ENCODE measurements at regions not wholly inside any gene's neighbourhood (a gene's known extent, or its start where the extent isn't known, plus 50 kb on each side); places are given as distances from the start of the nearest gene placed in this dataset.

DNA sequence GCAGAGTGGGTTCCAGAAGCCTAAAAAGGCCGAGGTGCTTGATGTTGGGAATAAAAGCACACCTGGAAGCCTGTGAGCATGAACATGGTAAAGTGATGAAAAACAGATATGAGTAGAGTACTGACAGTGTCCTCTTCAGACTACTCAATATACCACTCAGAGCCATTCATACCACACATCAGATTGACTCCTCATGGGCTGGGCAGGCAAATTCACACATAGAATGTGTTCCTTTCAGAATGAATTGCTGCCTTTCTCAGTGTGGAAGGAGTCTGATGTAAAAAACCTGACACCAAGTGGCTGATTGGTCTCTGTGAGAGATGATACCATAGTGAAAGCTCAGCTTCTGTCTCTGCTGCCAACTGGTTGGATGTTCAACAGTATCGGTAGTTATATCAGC, 442.7 kb downstream of the RAPGEF2 start:
- Histone ChIP-seq H3K27ac (no peak overlapping the region), H3K27me3 (ENCODE audit: control insufficient read depth, insufficient read depth, low read length) (no peaks in the 10 kb centered on the region), H3K9me3 (ENCODE audit: control insufficient read depth, low read length) (no peaks in the 10 kb centered on the region), H3K4me2 (ENCODE audit: low read length) (no peak overlapping the region), H3K4me3 (ENCODE audit: low read depth, low read length) (no peak overlapping the region), H3K36me3 (ENCODE audit: control insufficient read depth, insufficient read depth, low read length) (no peaks in the 10 kb centered on the region), H3K79me2 (no peaks in the 10 kb centered on the region), H2AFZ (no peak overlapping the region), H3K4me1 (no peaks in the 10 kb centered on the region), H3K9ac (no peak overlapping the region)
- TF ChIP-seq, protein P1, sequence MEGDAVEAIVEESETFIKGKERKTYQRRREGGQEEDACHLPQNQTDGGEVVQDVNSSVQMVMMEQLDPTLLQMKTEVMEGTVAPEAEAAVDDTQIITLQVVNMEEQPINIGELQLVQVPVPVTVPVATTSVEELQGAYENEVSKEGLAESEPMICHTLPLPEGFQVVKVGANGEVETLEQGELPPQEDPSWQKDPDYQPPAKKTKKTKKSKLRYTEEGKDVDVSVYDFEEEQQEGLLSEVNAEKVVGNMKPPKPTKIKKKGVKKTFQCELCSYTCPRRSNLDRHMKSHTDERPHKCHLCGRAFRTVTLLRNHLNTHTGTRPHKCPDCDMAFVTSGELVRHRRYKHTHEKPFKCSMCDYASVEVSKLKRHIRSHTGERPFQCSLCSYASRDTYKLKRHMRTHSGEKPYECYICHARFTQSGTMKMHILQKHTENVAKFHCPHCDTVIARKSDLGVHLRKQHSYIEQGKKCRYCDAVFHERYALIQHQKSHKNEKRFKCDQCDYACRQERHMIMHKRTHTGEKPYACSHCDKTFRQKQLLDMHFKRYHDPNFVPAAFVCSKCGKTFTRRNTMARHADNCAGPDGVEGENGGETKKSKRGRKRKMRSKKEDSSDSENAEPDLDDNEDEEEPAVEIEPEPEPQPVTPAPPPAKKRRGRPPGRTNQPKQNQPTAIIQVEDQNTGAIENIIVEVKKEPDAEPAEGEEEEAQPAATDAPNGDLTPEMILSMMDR (IDR thresholded peaks at IDR 0.05): no peak

DNA sequence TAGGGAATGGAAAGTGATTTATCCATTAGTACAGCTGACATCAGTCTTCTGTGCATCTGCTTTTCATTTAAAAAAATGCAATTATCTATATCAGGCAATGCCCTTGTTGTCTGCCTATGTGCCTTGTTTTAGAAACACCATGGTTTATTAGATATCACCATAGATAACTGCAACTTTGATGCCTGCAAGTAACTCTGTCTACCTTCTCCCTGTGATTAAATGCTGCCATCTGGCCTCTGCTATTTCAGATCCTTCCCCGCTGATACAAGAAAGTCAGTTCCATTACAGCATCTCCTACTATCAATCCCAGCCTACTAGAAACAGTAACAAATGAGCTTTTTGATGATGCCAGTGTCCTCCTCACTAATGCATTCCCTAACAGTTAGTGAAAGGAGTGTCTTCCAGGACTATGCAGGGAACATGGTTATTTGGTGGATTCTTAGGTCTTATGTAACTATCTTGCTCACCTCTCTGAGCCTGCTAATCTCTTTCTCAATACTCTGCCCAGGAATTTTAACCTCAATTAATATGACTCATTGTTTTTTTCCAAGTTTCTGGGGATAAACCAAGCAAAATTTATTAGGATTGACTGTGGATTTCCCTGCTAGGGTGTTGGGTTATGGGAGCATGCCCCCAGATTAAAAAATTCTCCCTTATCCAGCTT, 444.9 kb downstream of the RAPGEF2 start:
- no peaks in the 10 kb centered on the region for H3K4me1 ChIP-seq
- no peak overlapping the region for H3K27ac ChIP-seq
- no peak overlapping the region for H3K9ac ChIP-seq
- no peaks in the 10 kb centered on the region for H3K9me3 ChIP-seq (ENCODE audit: control insufficient read depth, low read length)
- no peak overlapping the region for H3K4me2 ChIP-seq (ENCODE audit: low read length)
- TF ChIP-seq, protein P1 (IDR thresholded peaks at IDR 0.05): no peak
- H3K79me2 ChIP-seq: no peaks in the 10 kb centered on the region
- H3K4me3 ChIP-seq (ENCODE audit: low read depth, low read length): no peak overlapping the region
- no peak overlapping the region for H2AFZ ChIP-seq
- no peaks in the 10 kb centered on the region for H3K36me3 ChIP-seq (ENCODE audit: control insufficient read depth, insufficient read depth, low read length)
- no peaks in the 10 kb centered on the region for H3K27me3 ChIP-seq (ENCODE audit: control insufficient read depth, insufficient read depth, low read length)

DNA sequence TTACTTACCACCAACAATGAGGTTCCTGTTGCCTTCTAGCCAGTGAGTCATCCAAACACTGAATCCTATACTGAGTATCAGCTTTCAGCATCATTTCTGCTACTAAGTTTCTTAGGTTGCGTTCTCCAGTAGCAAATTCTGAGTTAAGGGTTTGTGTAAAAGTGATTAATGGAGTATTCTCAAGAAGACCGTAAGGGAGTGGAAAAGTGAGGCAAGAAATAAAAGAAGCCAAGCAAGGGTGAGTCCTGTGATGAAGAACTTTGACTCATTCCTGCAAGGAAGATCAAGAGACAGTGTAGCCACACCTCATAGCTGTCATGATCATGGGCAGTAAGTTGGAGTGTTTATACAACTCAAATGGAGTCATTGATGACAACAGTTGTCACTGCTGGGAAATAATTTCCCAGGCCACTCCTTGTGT, 446.2 kb downstream of the RAPGEF2 start:
- H3K9me3 ChIP-seq (ENCODE audit: control insufficient read depth, low read length): no peaks in the 10 kb centered on the region
- H3K9ac ChIP-seq: no peak overlapping the region
- no peaks in the 10 kb centered on the region for H3K27me3 ChIP-seq (ENCODE audit: control insufficient read depth, insufficient read depth, low read length)
- no peak overlapping the region for H2AFZ ChIP-seq
- H3K4me1 ChIP-seq: no peaks in the 10 kb centered on the region
- no peak overlapping the region for H3K27ac ChIP-seq
- no peak overlapping the region for H3K4me3 ChIP-seq (ENCODE audit: low read depth, low read length)
- no peaks in the 10 kb centered on the region for H3K36me3 ChIP-seq (ENCODE audit: control insufficient read depth, insufficient read depth, low read length)
- no peaks in the 10 kb centered on the region for H3K79me2 ChIP-seq
- H3K4me2 ChIP-seq (ENCODE audit: low read length): no peak overlapping the region
- TF ChIP-seq, protein P1 (IDR thresholded peaks at IDR 0.05): no peak

DNA sequence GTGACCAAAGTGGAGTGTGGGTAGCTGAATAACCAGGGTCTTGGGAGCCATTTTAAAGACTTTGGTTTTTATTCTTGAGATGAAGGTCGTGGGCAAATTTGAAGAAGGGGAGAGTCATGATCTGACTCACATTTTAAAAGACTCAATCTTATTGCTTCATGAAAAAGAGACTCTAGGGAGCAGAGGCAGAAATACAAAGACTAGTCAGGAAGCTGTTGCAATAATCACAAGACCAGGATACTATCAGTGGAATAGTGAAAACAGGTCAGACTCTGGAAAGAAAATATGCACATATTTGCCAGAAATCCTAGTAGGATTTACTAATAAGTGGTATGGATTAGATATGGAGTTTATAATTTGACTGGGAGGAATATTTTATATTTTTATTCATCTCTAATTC, 448.4 kb downstream of the RAPGEF2 start:
- H3K79me2 ChIP-seq: no peaks in the 10 kb centered on the region
- no peak overlapping the region for H3K9ac ChIP-seq
- H3K36me3 ChIP-seq (ENCODE audit: control insufficient read depth, insufficient read depth, low read length): no peaks in the 10 kb centered on the region
- H3K4me2 ChIP-seq (ENCODE audit: low read length): no peak overlapping the region
- no peaks in the 10 kb centered on the region for H3K4me1 ChIP-seq
- no peak overlapping the region for H3K27ac ChIP-seq
- H3K9me3 ChIP-seq (ENCODE audit: control insufficient read depth, low read length): no peaks in the 10 kb centered on the region
- no peak overlapping the region for H3K4me3 ChIP-seq (ENCODE audit: low read depth, low read length)
- no peak overlapping the region for H2AFZ ChIP-seq
- TF ChIP-seq, protein P1 (IDR thresholded peaks at IDR 0.05): no peak
- H3K27me3 ChIP-seq (ENCODE audit: control insufficient read depth, insufficient read depth, low read length): no peaks in the 10 kb centered on the region

Data from parathyroid adenoma (tissue), 2 donors.